ENCODE measurements at regions not wholly inside any gene's neighbourhood (a gene's known extent, or its start where the extent isn't known, plus 50 kb on each side); places are given as distances from the start of the nearest gene placed in this dataset.

DNA sequence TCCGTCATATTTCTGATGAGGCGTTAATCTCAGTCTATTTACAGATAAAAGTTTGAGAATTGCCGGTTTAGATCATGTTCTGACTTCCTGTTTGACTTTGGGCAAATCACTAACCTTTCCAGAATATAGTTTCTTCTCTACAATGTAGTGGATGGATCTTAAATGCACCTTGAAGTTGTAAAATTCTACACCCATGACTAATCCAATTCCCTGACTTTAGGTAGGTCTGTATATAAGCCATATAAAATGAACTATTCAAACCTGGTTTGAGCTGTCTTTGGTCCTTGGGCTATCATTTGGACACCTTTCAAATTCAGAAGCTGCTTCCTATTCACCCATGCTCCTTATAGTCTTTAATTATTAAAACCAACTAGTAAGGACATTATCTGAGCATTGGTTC lies 52.2 kb upstream of the BLID start:
- H3K9me3 ChIP-seq (ENCODE audit: control insufficient read depth in 1 of 2, low read length in 2 of 2), result no peaks in the 10 kb centered on the region
- no peak overlapping the region for H3K27ac Mint-ChIP-seq
- H3K36me3 ChIP-seq (ENCODE audit: insufficient read depth, low read length), result no peaks in the 10 kb centered on the region
- CTCF ChIA-PET (ENCODE audit: partially characterized antibody), result no interaction called here
- H3K4me1 ChIP-seq (ENCODE audit: insufficient read depth, low read length), result no peaks in the 10 kb centered on the region
- H3K27me3 ChIP-seq (ENCODE audit: insufficient read depth, low read length), result no peaks in the 10 kb centered on the region
- DNase-seq, result no peak
- POLR2A ChIA-PET (ENCODE audit: partially characterized antibody), result no interaction called here
- H3K4me3 Mint-ChIP-seq, result no peak overlapping the region
- no peak overlapping the region for H3K27ac ChIP-seq (ENCODE audit: low read depth, low read length)
- H3K9me3 Mint-ChIP-seq, result peaks cover 0 to 7% (median 0%) of the 10 kb centered on the region in 8 donors
- no peaks in the 10 kb centered on the region for H3K4me1 Mint-ChIP-seq
- H3K36me3 Mint-ChIP-seq, result no peaks in the 10 kb centered on the region
- H3K27me3 Mint-ChIP-seq, result peaks cover 0 to 4% of the 10 kb centered on the region in 2 donors
- intact Hi-C loops (cut with micrococcal nuclease), result no loop called here
- H3K4me3 ChIP-seq (ENCODE audit: low read length in 2 of 2), result no peak overlapping the region

DNA sequence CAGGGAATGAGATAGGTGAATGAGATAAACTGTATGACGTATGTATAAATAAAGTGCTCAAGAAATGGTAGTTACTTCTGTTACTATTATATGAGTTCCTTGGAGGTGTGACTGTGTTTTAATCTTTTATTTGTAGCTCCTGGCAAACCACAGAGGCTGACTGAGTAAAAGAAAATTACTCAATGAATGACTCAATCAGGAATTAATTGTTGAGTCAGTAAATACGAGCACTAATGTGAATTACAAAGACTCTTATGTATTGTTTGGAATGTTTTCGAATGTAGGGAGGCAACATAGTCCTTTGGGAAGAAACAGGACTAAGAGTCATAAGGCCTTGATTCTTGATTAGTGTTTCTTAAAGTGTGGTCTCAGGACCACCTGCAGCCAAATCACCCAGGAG lies 51.1 kb upstream of the BLID start:
- ChIA-PET POLR2A (ENCODE audit: partially characterized antibody) (no interaction called here), CTCF (ENCODE audit: partially characterized antibody) (no interaction called here)
- Mint-ChIP-seq H3K9me3 (peaks cover 0 to 7% (median 0%) of the 10 kb centered on the region in 8 donors), H3K36me3 (no peaks in the 10 kb centered on the region), H3K4me3 (no peak overlapping the region), H3K27me3 (peaks cover 0 to 4% of the 10 kb centered on the region in 2 donors), H3K4me1 (no peaks in the 10 kb centered on the region), H3K27ac (no peak overlapping the region)
- no peaks in the 10 kb centered on the region for H3K27me3 ChIP-seq (ENCODE audit: insufficient read depth, low read length)
- no peaks in the 10 kb centered on the region for H3K9me3 ChIP-seq (ENCODE audit: control insufficient read depth in 1 of 2, low read length in 2 of 2)
- H3K4me1 ChIP-seq (ENCODE audit: insufficient read depth, low read length), result no peaks in the 10 kb centered on the region
- H3K4me3 ChIP-seq (ENCODE audit: low read length in 2 of 2), result no peak overlapping the region
- no peak for DNase-seq
- H3K27ac ChIP-seq (ENCODE audit: low read depth, low read length), result no peak overlapping the region
- H3K36me3 ChIP-seq (ENCODE audit: insufficient read depth, low read length), result no peaks in the 10 kb centered on the region
- intact Hi-C loops (cut with micrococcal nuclease), result no loop called here

DNA sequence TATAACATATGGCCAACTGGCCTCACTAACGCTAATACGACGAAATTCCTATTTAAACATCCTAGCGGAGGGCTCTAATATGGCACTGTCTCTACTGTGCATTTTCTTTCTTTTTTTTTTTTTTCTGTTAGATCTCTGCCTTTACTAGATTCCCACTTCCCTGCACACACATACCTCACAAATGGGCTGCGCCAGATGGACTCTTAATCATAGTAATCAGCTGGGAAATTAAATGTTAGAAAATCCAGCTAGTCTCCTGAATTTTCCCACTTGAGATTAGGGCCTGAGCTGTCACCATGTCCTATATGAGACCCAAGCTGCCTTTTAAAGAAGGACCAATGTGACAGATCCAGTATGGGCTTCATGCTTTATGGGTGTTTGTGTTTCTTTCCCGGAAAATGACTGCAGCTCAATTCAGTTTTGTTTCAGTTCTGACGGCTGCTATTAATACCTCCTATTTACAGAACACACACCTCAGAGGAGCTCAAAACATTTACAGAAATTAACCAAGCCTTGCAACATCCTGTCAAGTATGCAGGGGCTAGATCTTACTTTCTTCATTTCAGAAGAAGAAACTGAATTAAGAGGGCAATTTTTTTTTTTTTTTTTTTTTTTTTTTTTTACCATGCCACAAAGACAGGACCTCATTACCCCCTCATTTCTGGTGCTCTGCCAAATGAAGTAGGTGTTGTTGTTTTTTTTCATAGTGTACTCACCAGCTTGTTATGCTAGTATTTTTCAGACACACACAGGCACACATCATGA lies 49.8 kb upstream of the BLID start:
- DNase-seq, result no peak
- CTCF ChIA-PET (ENCODE audit: partially characterized antibody), result interaction anchor here (1.2 kb wide), 2 partner anchors 9 to 12 kb away, joined by 3 read pairs; no protein-coding TSS in a partner anchor
- H3K4me3 Mint-ChIP-seq, result no peak overlapping the region

More for the DNA sequence above, 49.8 kb upstream of the BLID start:
- Mint-ChIP-seq H3K27me3 (peaks cover 0 to 4% of the 10 kb centered on the region in 2 donors), H3K9me3 (peaks cover 0 to 4% (median 0%) of the 10 kb centered on the region in 8 donors), H3K27ac (no peak overlapping the region), H3K4me1 (no peaks in the 10 kb centered on the region), H3K36me3 (no peaks in the 10 kb centered on the region)
- POLR2A ChIA-PET (ENCODE audit: partially characterized antibody), result no interaction called here
- no peaks in the 10 kb centered on the region for H3K9me3 ChIP-seq (ENCODE audit: control insufficient read depth in 1 of 2, low read length in 2 of 2)
- H3K36me3 ChIP-seq (ENCODE audit: insufficient read depth, low read length), result no peaks in the 10 kb centered on the region
- H3K27me3 ChIP-seq (ENCODE audit: insufficient read depth, low read length), result no peaks in the 10 kb centered on the region
- H3K27ac ChIP-seq (ENCODE audit: low read depth, low read length), result no peak overlapping the region
- no peaks in the 10 kb centered on the region for H3K4me1 ChIP-seq (ENCODE audit: insufficient read depth, low read length)
- H3K4me3 ChIP-seq (ENCODE audit: low read length in 2 of 2), result no peak overlapping the region
- intact Hi-C loops (cut with micrococcal nuclease), result no loop called here
